SK-N-SH (cell line): ENCODE measurements at regions not wholly inside any gene's neighbourhood (a gene's known extent, or its start where the extent isn't known, plus 50 kb on each side); places are given as distances from the start of the nearest gene placed in this dataset.

Experiments used
- CTCF ChIA-PET: fragments of 300-600, 350-600 bp; formaldehyde crosslinking; extraction: SDS; loops from one replicate; lab custom pipeline; 2021; lab: Yijun Ruan, JAX
- POLR2A ChIA-PET: fragments of 350-600 bp; sonication (Branson Sonifier 250); formaldehyde crosslinking; extraction: SDS; loops from one replicate; lab custom pipeline; 2020; ENCODE audit warnings: antibody characterized with exemption, inconsistent platforms; lab: Yijun Ruan, JAX
- DNase-seq: peaks from one replicate; pipeline ENCODE4 v3.0.0; 2012
- H2AFZ ChIP-seq: fragments of 200-600 bp; sonication (generic); 2 replicates; pipeline ENCODE4 v1.8.1; 2016; ENCODE audit warnings: antibody characterized with exemption, mild to moderate bottlenecking, low read depth
- H3F3A ChIP-seq: fragments of 200-600 bp; sonication (generic); replicated peaks from 2 replicates; pipeline ENCODE3; 2016; ENCODE audit warnings: antibody characterized with exemption, mild to moderate bottlenecking; ENCODE audit not compliant: insufficient read depth
- H3K27ac ChIP-seq, 2 experiments: fragments of 200-500 bp in 1 of 2; fragments of 200-600 bp in 1 of 2; sonication (Bioruptor generic) in 1 of 2; sonication (generic), shearing (Covaris generic) in 1 of 2; 2 replicates each; pipeline versions ENCODE4 v1.5.1 to v1.6.1; 2014 to 2016; ENCODE audit warnings: low read depth in 2 of 2, inconsistent platforms in 1 of 2, low read length in 1 of 2, mild to moderate bottlenecking in 1 of 2, mixed read lengths in 1 of 2
- H3K27me3 ChIP-seq: fragments of 200-600 bp; sonication (generic), shearing (Covaris generic); 2 replicates; pipeline ENCODE4 v1.6.1; 2016; ENCODE audit warnings: mixed run types; ENCODE audit not compliant: insufficient read depth
- H3K36me3 ChIP-seq, 2 experiments: fragments of 200-500 bp in 1 of 2; fragments of 200-600 bp in 1 of 2; sonication (Bioruptor generic) in 1 of 2; sonication (generic) in 1 of 2; replicated peaks in 1 of 2; 2 replicates each; pipeline versions ENCODE3 to v1.5.1; 2014 to 2016; ENCODE audit warnings: low read length in 1 of 2, mild to moderate bottlenecking in 1 of 2; ENCODE audit not compliant: insufficient read depth in 2 of 2, control insufficient read depth in 1 of 2
- H3K4me1 ChIP-seq, 2 experiments: fragments of 200-500 bp in 1 of 2; fragments of 200-600 bp in 1 of 2; sonication (Bioruptor generic) in 1 of 2; sonication (generic), shearing (Covaris generic) in 1 of 2; 2 replicates each; pipeline versions ENCODE4 v1.5.1 to v1.6.1; 2014 to 2016; ENCODE audit warnings: low read depth in 1 of 2, low read length in 1 of 2, mixed run types in 1 of 2; ENCODE audit not compliant: insufficient read depth in 2 of 2, control insufficient read depth in 1 of 2
- H3K4me2 ChIP-seq: fragments of 200-600 bp; sonication (generic), shearing (Covaris generic); 2 replicates; pipeline ENCODE4 v1.6.1; 2017; ENCODE audit warnings: mixed run types
- H3K4me3 ChIP-seq, 2 experiments: fragments of 200-500 bp in 1 of 2; fragments of 200-600 bp in 1 of 2; sonication (Bioruptor generic) in 1 of 2; sonication (generic), shearing (Covaris generic) in 1 of 2; 2 replicates each; pipeline versions ENCODE4 v1.5.1 to v1.8.1; 2014 to 2016; ENCODE audit warnings: low read depth in 2 of 2, inconsistent platforms in 1 of 2, low read length in 1 of 2, mild to moderate bottlenecking in 1 of 2, mixed read lengths in 1 of 2, moderate library complexity in 1 of 2
- H3K79me2 ChIP-seq: fragments of 200-600 bp; sonication (generic); 2 replicates; pipeline ENCODE4 v1.8.1; 2017; ENCODE audit warnings: mild to moderate bottlenecking; ENCODE audit not compliant: insufficient read depth
- H3K9ac ChIP-seq: fragments of 200-600 bp; sonication (generic); 2 replicates; pipeline ENCODE4 v1.6.1; 2017; ENCODE audit warnings: mixed run types
- H3K9me2 ChIP-seq: fragments of 200-600 bp; sonication (generic); 2 replicates; pipeline ENCODE4 v1.6.1; 2017; ENCODE audit warnings: mixed run types
- H3K9me3 ChIP-seq: fragments of 200-600 bp; sonication (generic); 2 replicates; pipeline ENCODE4 v1.6.1; 2017; ENCODE audit warnings: mixed run types, mild to moderate bottlenecking, moderate library complexity
- H4K20me1 ChIP-seq: fragments of 200-600 bp; sonication (generic); 2 replicates; pipeline ENCODE4 v1.6.1; 2017; ENCODE audit warnings: mild to moderate bottlenecking, mixed run types; ENCODE audit not compliant: insufficient read depth
- CHD2 ChIP-seq: fragments of 150-350 bp; IDR thresholded peaks from 2 replicates; pipeline ENCODE4 v1.6.1; 2018; ENCODE audit warnings: low read length; ENCODE audit not compliant: partially characterized antibody
- ELF1 ChIP-seq: IDR thresholded peaks from 2 replicates; pipeline ENCODE4 v1.4.0; 2012
- EP300 ChIP-seq, 2 experiments: IDR thresholded peaks; 2 replicates each; pipeline versions ENCODE4 v1.4.0 to v1.6.1; 2012; ENCODE audit warnings: borderline replicate concordance in 1 of 2, low read depth in 1 of 2, low read length in 1 of 2
- FOXJ3 ChIP-seq: sonication (generic); formaldehyde crosslinking; IDR thresholded peaks from 2 replicates; pipeline ENCODE4 v1.5.1; 2020; ENCODE audit warnings: mild to moderate bottlenecking, missing genetic modification reagents
- GATA2 ChIP-seq: sonication (generic); formaldehyde crosslinking; IDR thresholded peaks from 2 replicates; pipeline ENCODE4 v1.5.0; 2020; ENCODE audit warnings: mild to moderate bottlenecking, missing genetic modification reagents
- JUND ChIP-seq: IDR thresholded peaks from 2 replicates; pipeline ENCODE4 v1.4.0; 2012
- MEF2A ChIP-seq: IDR thresholded peaks from 2 replicates; pipeline ENCODE4 v1.4.0; 2012; ENCODE audit warnings: low read depth, borderline replicate concordance
- NFIC ChIP-seq: IDR thresholded peaks from 2 replicates; pipeline ENCODE4 v1.4.0; 2012; ENCODE audit warnings: borderline replicate concordance
- RAD21 ChIP-seq: IDR thresholded peaks from 2 replicates; pipeline ENCODE4 v1.6.1; 2012; ENCODE audit warnings: mild to moderate bottlenecking, low read length
- RCOR1 ChIP-seq: fragments of 150-350 bp; IDR thresholded peaks from 2 replicates; pipeline ENCODE4 v1.6.1; 2017; ENCODE audit warnings: antibody characterized with exemption, low read length
- RFX5 ChIP-seq: IDR thresholded peaks from 2 replicates; pipeline ENCODE4 v1.6.1; 2012; ENCODE audit warnings: mild to moderate bottlenecking, improper control_type of control experiment, low read length
- TAF1 ChIP-seq: IDR thresholded peaks from 2 replicates; pipeline ENCODE4 v1.6.1; 2012; ENCODE audit warnings: low read depth, mild to moderate bottlenecking, low read length, moderate library complexity, borderline replicate concordance
- TCF12 ChIP-seq: IDR thresholded peaks from 2 replicates; pipeline ENCODE4 v1.4.0; 2012
- YY1 ChIP-seq: IDR thresholded peaks from 2 replicates; pipeline ENCODE4 v1.4.0; 2012; ENCODE audit warnings: low read depth, mild to moderate bottlenecking
- WGBS: methylation state at CpG from one replicate; pipeline ENCODE4 v1.1.6; 2017; ENCODE audit warnings: low lambda C conversion rate; 5-methylcytosine and 5-hydroxymethylcytosine counted together
- TF ChIP-seq, protein P1 (sequence below): fragments of 150-350 bp; IDR thresholded peaks from 2 replicates; pipeline ENCODE4 v1.6.1; 2016; ENCODE audit warnings: mild to moderate bottlenecking, low read depth, low read length
- TF ChIP-seq, protein P2 (sequence below): IDR thresholded peaks from 2 replicates; pipeline ENCODE4; 2012
- TF ChIP-seq, protein P3 (sequence below): IDR thresholded peaks from 2 replicates; pipeline ENCODE4 v1.4.0; 2012; ENCODE audit warnings: low read depth, borderline replicate concordance
- TF ChIP-seq, protein P4 (sequence below): fragments of 200-600 bp; sonication (generic); IDR thresholded peaks from 2 replicates; pipeline ENCODE4 v1.6.1; 2017; ENCODE audit warnings: antibody characterized with exemption, mild to moderate bottlenecking, moderate library complexity
- TF ChIP-seq, protein P5 (sequence below): fragments of 150-350 bp; IDR thresholded peaks from 2 replicates; pipeline ENCODE4 v1.6.1; 2017; ENCODE audit warnings: antibody characterized with exemption, low read length, low read depth, borderline replicate concordance

DNA sequence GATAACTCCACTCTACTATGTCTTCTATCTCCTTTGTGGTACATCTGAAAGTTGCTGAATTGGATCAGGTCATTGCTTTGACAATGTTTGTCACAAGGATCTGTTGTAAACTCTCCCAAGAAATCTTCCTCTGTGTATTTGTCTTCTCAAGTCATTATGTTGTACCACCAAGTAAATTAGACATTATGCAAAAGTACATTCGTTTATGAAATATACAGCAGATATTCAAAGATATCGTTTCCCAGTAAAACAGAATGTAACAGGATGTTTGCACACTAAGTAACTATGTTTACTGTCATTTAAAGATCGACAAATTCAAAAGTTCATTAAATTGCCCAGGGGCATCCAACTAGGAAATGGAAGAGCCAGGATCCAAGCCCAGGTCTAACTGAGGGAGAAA, 739.4 kb downstream of the EFNB2 start:
- ChIA-PET POLR2A (no interaction called here), CTCF (no interaction called here)
- DNase-seq: no peak
- H3K27me3 ChIP-seq: no peaks in the 10 kb centered on the region
- H3K27ac ChIP-seq: no peak overlapping the region
- no peaks in the 10 kb centered on the region for H3K9me3 ChIP-seq
- H3K9me2 ChIP-seq: no peaks in the 10 kb centered on the region
- H3K36me3 ChIP-seq: no peaks in the 10 kb centered on the region
- no peaks in the 10 kb centered on the region for H3F3A ChIP-seq
- no peak overlapping the region for H2AFZ ChIP-seq
- H3K4me1 ChIP-seq: no peaks in the 10 kb centered on the region
- WGBS: 45% methylated on average over 3 of the region's 3 CpGs
- H3K79me2 ChIP-seq: no peaks in the 10 kb centered on the region
- no peak overlapping the region for H3K9ac ChIP-seq
- TF ChIP-seq RCOR1 (no peak), JUND (no peak), YY1 (no peak), ELF1 (no peak), GATA2 (no peak), RFX5 (no peak), MEF2A (no peak), EP300 (IDR thresholded peaks at IDR 0.05; ENCODE audit: borderline replicate concordance in 1 of 2, low read depth in 1 of 2, low read length in 1 of 2) (no peak), TAF1 (no peak), FOXJ3 (CRISPR knock-in tag) (no peak)
- TF ChIP-seq, protein P1, sequence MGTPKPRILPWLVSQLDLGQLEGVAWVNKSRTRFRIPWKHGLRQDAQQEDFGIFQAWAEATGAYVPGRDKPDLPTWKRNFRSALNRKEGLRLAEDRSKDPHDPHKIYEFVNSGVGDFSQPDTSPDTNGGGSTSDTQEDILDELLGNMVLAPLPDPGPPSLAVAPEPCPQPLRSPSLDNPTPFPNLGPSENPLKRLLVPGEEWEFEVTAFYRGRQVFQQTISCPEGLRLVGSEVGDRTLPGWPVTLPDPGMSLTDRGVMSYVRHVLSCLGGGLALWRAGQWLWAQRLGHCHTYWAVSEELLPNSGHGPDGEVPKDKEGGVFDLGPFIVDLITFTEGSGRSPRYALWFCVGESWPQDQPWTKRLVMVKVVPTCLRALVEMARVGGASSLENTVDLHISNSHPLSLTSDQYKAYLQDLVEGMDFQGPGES: no peak
- TF ChIP-seq, protein P2, sequence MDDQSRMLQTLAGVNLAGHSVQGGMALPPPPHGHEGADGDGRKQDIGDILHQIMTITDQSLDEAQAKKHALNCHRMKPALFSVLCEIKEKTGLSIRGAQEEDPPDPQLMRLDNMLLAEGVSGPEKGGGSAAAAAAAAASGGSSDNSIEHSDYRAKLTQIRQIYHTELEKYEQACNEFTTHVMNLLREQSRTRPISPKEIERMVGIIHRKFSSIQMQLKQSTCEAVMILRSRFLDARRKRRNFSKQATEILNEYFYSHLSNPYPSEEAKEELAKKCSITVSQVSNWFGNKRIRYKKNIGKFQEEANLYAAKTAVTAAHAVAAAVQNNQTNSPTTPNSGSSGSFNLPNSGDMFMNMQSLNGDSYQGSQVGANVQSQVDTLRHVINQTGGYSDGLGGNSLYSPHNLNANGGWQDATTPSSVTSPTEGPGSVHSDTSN: no peak
- TF ChIP-seq, protein P3, sequence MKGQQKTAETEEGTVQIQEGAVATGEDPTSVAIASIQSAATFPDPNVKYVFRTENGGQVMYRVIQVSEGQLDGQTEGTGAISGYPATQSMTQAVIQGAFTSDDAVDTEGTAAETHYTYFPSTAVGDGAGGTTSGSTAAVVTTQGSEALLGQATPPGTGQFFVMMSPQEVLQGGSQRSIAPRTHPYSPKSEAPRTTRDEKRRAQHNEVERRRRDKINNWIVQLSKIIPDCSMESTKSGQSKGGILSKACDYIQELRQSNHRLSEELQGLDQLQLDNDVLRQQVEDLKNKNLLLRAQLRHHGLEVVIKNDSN: no peak
- H3K4me3 ChIP-seq: no peak overlapping the region
- H4K20me1 ChIP-seq: no peaks in the 10 kb centered on the region
- H3K4me2 ChIP-seq: no peak overlapping the region

DNA sequence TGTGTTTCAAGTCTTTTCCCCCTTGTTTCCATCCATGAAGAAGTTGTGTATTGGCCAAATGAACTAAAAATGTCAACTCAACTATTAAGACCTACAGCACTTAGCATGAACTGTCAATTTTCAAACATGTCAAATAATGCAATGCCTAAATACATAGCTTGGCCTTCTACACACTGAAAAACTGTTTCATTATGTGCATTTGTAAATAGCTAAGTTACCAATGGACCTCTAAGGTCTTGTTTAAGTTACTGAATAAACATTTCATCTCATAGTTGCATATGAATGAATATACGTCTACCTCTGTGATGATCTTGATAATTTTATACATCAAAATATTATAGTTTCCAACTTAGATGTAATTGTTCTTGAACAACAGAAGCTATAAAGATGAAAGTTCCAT, 744.5 kb downstream of the EFNB2 start:
- Histone ChIP-seq H3K36me3 (no peaks in the 10 kb centered on the region), H3K27me3 (no peaks in the 10 kb centered on the region), H3K4me1 (no peaks in the 10 kb centered on the region), H3K4me2 (no peak overlapping the region), H3K27ac (no peak overlapping the region), H4K20me1 (no peaks in the 10 kb centered on the region), H3K4me3 (no peak overlapping the region), H3K9ac (no peak overlapping the region), H2AFZ (no peak overlapping the region), H3K79me2 (no peaks in the 10 kb centered on the region), H3K9me3 (no peaks in the 10 kb centered on the region), H3F3A (no peaks in the 10 kb centered on the region), H3K9me2 (no peaks in the 10 kb centered on the region)
- CTCF ChIA-PET: no interaction called here
- WGBS: 52% methylated on average over 1 of the region's 1 CpG
- TF ChIP-seq, protein P4, sequence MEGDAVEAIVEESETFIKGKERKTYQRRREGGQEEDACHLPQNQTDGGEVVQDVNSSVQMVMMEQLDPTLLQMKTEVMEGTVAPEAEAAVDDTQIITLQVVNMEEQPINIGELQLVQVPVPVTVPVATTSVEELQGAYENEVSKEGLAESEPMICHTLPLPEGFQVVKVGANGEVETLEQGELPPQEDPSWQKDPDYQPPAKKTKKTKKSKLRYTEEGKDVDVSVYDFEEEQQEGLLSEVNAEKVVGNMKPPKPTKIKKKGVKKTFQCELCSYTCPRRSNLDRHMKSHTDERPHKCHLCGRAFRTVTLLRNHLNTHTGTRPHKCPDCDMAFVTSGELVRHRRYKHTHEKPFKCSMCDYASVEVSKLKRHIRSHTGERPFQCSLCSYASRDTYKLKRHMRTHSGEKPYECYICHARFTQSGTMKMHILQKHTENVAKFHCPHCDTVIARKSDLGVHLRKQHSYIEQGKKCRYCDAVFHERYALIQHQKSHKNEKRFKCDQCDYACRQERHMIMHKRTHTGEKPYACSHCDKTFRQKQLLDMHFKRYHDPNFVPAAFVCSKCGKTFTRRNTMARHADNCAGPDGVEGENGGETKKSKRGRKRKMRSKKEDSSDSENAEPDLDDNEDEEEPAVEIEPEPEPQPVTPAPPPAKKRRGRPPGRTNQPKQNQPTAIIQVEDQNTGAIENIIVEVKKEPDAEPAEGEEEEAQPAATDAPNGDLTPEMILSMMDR: no peak
- TF ChIP-seq RAD21: no peak
- TF ChIP-seq TCF12: no peak
- TF ChIP-seq NFIC: no peak
- TF ChIP-seq CHD2: no peak
- no peak for TF ChIP-seq ELF1
- TF ChIP-seq MEF2A: no peak
- TF ChIP-seq, protein P2: no peak
- TF ChIP-seq, protein P5, sequence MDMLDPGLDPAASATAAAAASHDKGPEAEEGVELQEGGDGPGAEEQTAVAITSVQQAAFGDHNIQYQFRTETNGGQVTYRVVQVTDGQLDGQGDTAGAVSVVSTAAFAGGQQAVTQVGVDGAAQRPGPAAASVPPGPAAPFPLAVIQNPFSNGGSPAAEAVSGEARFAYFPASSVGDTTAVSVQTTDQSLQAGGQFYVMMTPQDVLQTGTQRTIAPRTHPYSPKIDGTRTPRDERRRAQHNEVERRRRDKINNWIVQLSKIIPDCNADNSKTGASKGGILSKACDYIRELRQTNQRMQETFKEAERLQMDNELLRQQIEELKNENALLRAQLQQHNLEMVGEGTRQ: no peak
- TF ChIP-seq JUND: no peak
- no peak for DNase-seq
- POLR2A ChIA-PET: no interaction called here
